NCI-H2081 (cell line): ENCODE measurements at regions not wholly inside any gene's neighbourhood (a gene's known extent, or its start where the extent isn't known, plus 50 kb on each side); places are given as distances from the start of the nearest gene placed in this dataset.

Experiments
- DNase-seq, 2 experiments: peaks; one replicate each; lab custom pipeline; 2025; lab: John Stamatoyannopoulos, UW

GRCh38 chr14:51307551-51307950 lies 67.5 kb downstream of the TMX1 start:
- no peak for DNase-seq

- no peak for DNase-seq
Observed at GRCh38 chr14:51308866-51309265, 68.8 kb downstream of the TMX1 start.

- DNase-seq: no peak
Observed at GRCh38 chr14:51310505-51310944, 70.5 kb downstream of the TMX1 start.

GRCh38 chr14:51314321-51315015 lies 74.4 kb downstream of the TMX1 start:
- DNase-seq: no peak

GRCh38 chr14:51317373-51317772 lies 77.3 kb downstream of the TMX1 start:
- DNase-seq: no peak

GRCh38 chr14:51318813-51319597 lies 79.0 kb downstream of the TMX1 start:
- no peak for DNase-seq

GRCh38 chr14:51321036-51321435 lies 81.0 kb downstream of the TMX1 start:
- DNase-seq: no peak

- DNase-seq: no peak
Observed at GRCh38 chr14:51323492-51323891, 83.4 kb downstream of the TMX1 start.

GRCh38 chr14:51327376-51327775 lies 87.3 kb downstream of the TMX1 start:
- DNase-seq: no peak

GRCh38 chr14:51328064-51328771 lies 88.2 kb downstream of the TMX1 start:
- DNase-seq: no peak

- DNase-seq: no peak
Observed at GRCh38 chr14:51328772-51329353, 88.8 kb downstream of the TMX1 start.

GRCh38 chr14:51331486-51332367 lies 91.7 kb downstream of the TMX1 start:
- DNase-seq: no peak

- DNase-seq: no peak
Observed at GRCh38 chr14:51333299-51333698, 93.3 kb downstream of the TMX1 start.

- DNase-seq: no peak
Observed at GRCh38 chr14:51333901-51334521, 94.0 kb downstream of the TMX1 start.

GRCh38 chr14:51334566-51334965 lies 94.5 kb downstream of the TMX1 start:
- no peak for DNase-seq

- DNase-seq: no peak
Observed at GRCh38 chr14:51335531-51335930, 95.5 kb downstream of the TMX1 start.

- no peak for DNase-seq
Observed at GRCh38 chr14:51335961-51336723, 96.1 kb downstream of the TMX1 start.

- DNase-seq: no peak
Observed at GRCh38 chr14:51336734-51337133, 96.7 kb downstream of the TMX1 start.

- DNase-seq: no peak
Observed at GRCh38 chr14:51337520-51337919, 97.5 kb downstream of the TMX1 start.

- no peak for DNase-seq
Observed at GRCh38 chr14:51341338-51341737, 101.3 kb downstream of the TMX1 start.
